ENCODE measurements at regions not wholly inside any gene's neighbourhood (a gene's known extent, or its start where the extent isn't known, plus 50 kb on each side); places are given as distances from the start of the nearest gene placed in this dataset.

DNA sequence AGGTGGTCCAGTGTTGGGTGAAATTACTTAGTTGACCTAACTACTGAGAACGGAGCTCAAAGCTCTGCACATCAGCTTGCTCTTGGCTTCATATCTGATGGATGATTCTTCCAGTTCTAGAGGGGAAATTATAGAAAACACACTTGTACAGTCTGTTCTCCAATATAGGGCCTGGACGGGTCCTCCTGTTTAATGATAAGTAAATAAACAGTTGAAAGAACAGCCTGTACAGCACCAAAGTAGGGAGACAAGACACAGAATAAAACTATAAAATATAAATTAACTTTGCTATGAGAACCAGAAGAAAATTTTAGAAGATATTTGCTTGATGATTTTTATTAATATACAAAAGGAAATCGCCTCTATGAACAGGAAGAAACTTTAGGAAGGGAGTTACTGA is 271.7 kb downstream of the STK31 start:
- Histone ChIP-seq H3K27me3 (ENCODE audit: insufficient read depth, low read length) (no peaks in the 10 kb centered on the region), H2AFZ (ENCODE audit: low read length) (no peak overlapping the region), H3K79me2 (ENCODE audit: insufficient read depth, low read length) (no peaks in the 10 kb centered on the region), H3K4me2 (ENCODE audit: insufficient read depth, low read length) (no peak overlapping the region), H3K9me3 (ENCODE audit: low read depth, low read length) (no peaks in the 10 kb centered on the region), H3K27ac (ENCODE audit: low read depth, low read length) (no peak overlapping the region), H3K4me3 (ENCODE audit: insufficient read depth, low read length) (no peak overlapping the region), H3K4me1 (ENCODE audit: insufficient read depth, low read length) (no peaks in the 10 kb centered on the region), H4K20me1 (ENCODE audit: insufficient read depth, low read length) (no peaks in the 10 kb centered on the region), H3K36me3 (ENCODE audit: insufficient read depth, low read length) (no peaks in the 10 kb centered on the region)
- TF ChIP-seq, protein P1, sequence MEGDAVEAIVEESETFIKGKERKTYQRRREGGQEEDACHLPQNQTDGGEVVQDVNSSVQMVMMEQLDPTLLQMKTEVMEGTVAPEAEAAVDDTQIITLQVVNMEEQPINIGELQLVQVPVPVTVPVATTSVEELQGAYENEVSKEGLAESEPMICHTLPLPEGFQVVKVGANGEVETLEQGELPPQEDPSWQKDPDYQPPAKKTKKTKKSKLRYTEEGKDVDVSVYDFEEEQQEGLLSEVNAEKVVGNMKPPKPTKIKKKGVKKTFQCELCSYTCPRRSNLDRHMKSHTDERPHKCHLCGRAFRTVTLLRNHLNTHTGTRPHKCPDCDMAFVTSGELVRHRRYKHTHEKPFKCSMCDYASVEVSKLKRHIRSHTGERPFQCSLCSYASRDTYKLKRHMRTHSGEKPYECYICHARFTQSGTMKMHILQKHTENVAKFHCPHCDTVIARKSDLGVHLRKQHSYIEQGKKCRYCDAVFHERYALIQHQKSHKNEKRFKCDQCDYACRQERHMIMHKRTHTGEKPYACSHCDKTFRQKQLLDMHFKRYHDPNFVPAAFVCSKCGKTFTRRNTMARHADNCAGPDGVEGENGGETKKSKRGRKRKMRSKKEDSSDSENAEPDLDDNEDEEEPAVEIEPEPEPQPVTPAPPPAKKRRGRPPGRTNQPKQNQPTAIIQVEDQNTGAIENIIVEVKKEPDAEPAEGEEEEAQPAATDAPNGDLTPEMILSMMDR (IDR thresholded peaks at IDR 0.05; ENCODE audit: extremely low read depth, low read depth, low read length) = no peak
- no peak for DNase-seq (ENCODE audit: insufficient read length, low spot score, missing footprints)

DNA sequence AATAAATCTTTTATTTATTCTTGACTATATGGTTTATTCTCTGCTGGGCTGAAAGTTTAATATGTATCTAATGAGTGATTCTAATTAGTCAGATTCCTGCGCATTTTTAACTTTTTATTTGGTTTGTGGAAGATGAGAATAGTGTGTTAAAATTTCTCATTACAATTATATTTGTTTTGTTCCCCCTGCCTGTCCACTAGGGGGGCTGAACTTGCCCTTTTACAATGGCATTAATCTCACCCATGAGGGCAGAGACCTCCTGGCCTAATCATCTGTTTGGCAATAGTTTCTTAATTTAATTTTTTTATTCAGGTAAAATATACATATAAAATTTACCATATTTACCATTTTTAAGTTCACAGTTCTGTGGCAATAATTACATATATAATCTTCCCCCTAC is 278.5 kb upstream of the NPY start:
- no peaks in the 10 kb centered on the region for H4K20me1 ChIP-seq (ENCODE audit: insufficient read depth, low read length)
- no peaks in the 10 kb centered on the region for H3K27me3 ChIP-seq (ENCODE audit: insufficient read depth, low read length)
- H3K4me1 ChIP-seq (ENCODE audit: insufficient read depth, low read length) = no peaks in the 10 kb centered on the region
- no peak overlapping the region for H3K4me2 ChIP-seq (ENCODE audit: insufficient read depth, low read length)
- H3K36me3 ChIP-seq (ENCODE audit: insufficient read depth, low read length) = no peaks in the 10 kb centered on the region
- no peak for DNase-seq (ENCODE audit: insufficient read length, low spot score, missing footprints)
- H3K27ac ChIP-seq (ENCODE audit: low read depth, low read length) = no peak overlapping the region
- TF ChIP-seq, protein P1 (IDR thresholded peaks at IDR 0.05; ENCODE audit: extremely low read depth, low read depth, low read length) = no peak
- no peak overlapping the region for H3K4me3 ChIP-seq (ENCODE audit: insufficient read depth, low read length)
- H3K79me2 ChIP-seq (ENCODE audit: insufficient read depth, low read length) = no peaks in the 10 kb centered on the region
- H3K9me3 ChIP-seq (ENCODE audit: low read depth, low read length) = peaks cover under 1% of the 10 kb centered on the region
- H2AFZ ChIP-seq (ENCODE audit: low read length) = no peak overlapping the region

DNA sequence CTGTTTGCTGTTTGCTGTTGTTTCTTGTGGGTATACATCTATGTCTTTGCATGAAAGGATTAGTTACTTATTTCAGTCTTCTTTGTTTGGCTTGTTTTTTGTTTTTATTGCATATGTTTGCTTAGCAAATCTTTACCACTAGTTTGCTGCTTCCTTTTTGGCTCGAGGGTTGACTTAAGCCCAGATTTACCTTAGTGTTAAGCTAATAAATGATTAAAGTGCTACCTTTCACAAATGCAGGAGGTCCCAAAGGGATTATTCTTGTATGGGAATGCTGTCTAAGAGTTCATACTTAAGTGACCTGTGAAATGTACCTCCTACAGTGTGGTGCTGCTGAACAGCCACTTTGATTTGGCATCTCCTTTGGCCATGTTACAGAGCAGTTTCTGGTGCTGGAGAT is 273.5 kb upstream of the NPY start:
- H3K79me2 ChIP-seq (ENCODE audit: insufficient read depth, low read length) = no peaks in the 10 kb centered on the region
- H3K4me1 ChIP-seq (ENCODE audit: insufficient read depth, low read length) = no peaks in the 10 kb centered on the region
- no peaks in the 10 kb centered on the region for H3K36me3 ChIP-seq (ENCODE audit: insufficient read depth, low read length)

DNA sequence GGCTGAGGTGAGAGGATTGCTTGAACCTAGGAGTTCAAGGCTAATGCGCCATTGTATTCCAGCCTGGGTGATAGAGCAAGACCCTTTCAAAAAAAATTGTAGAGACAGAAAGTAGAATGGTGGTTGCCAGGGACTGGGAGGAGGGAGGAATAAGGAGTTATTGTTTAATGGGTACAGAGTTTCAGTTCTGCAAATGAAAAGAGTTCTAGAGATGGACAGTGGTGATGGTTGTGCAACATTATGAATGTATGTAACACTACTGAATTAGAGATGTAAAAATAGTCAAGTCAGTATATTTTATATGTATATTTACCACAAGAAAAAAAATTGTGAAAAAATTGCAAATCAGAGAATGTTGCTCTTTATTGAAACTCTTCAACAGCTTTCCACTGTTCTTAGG is 266.5 kb upstream of the NPY start:
- Histone ChIP-seq H2AFZ (ENCODE audit: low read length) (no peak overlapping the region), H3K9me3 (ENCODE audit: low read depth, low read length) (no peaks in the 10 kb centered on the region), H3K27me3 (ENCODE audit: insufficient read depth, low read length) (no peaks in the 10 kb centered on the region), H3K4me2 (ENCODE audit: insufficient read depth, low read length) (no peak overlapping the region), H3K36me3 (ENCODE audit: insufficient read depth, low read length) (no peaks in the 10 kb centered on the region), H3K27ac (ENCODE audit: low read depth, low read length) (no peak overlapping the region), H4K20me1 (ENCODE audit: insufficient read depth, low read length) (no peaks in the 10 kb centered on the region), H3K79me2 (ENCODE audit: insufficient read depth, low read length) (no peaks in the 10 kb centered on the region), H3K4me1 (ENCODE audit: insufficient read depth, low read length) (no peaks in the 10 kb centered on the region), H3K4me3 (ENCODE audit: insufficient read depth, low read length) (no peak overlapping the region)
- TF ChIP-seq, protein P1 (IDR thresholded peaks at IDR 0.05; ENCODE audit: extremely low read depth, low read depth, low read length) = no peak
- DNase-seq (ENCODE audit: insufficient read length, low spot score, missing footprints) = no peak

More for the DNA sequence above, 273.5 kb upstream of the NPY start:
- DNase-seq (ENCODE audit: insufficient read length, low spot score, missing footprints) = no peak
- Histone ChIP-seq H3K9me3 (ENCODE audit: low read depth, low read length) (peaks cover 4% of the 10 kb centered on the region), H3K27me3 (ENCODE audit: insufficient read depth, low read length) (no peaks in the 10 kb centered on the region), H3K27ac (ENCODE audit: low read depth, low read length) (no peak overlapping the region), H3K4me3 (ENCODE audit: insufficient read depth, low read length) (no peak overlapping the region), H2AFZ (ENCODE audit: low read length) (no peak overlapping the region), H3K4me2 (ENCODE audit: insufficient read depth, low read length) (no peak overlapping the region), H4K20me1 (ENCODE audit: insufficient read depth, low read length) (no peaks in the 10 kb centered on the region)
- TF ChIP-seq, protein P1 (IDR thresholded peaks at IDR 0.05; ENCODE audit: extremely low read depth, low read depth, low read length) = no peak
